B cell (primary cell): ENCODE measurements at regions not wholly inside any gene's neighbourhood (a gene's known extent, or its start where the extent isn't known, plus 50 kb on each side); places are given as distances from the start of the nearest gene placed in this dataset.

Source experiments
- ATAC-seq: fragments of 200-7000 bp; cut with Tn5 transposase; one replicate; pipeline ENCODE4 v1.10.0; 2021; ENCODE audit warnings: low read depth, mild to moderate bottlenecking, moderate number of reproducible peaks, moderate library complexity
- CTCF ChIA-PET: fragments of 350-600 bp; sonication (Branson Sonifier 250); formaldehyde crosslinking; loops from one replicate; lab custom pipeline; 2021; ENCODE audit warnings: antibody characterized with exemption, inconsistent platforms; lab: Charles Lee
- POLR2A ChIA-PET: fragments of 350-600 bp; sonication (Branson Sonifier 250); formaldehyde crosslinking; loops from one replicate; lab custom pipeline; 2021; ENCODE audit warnings: antibody characterized with exemption; lab: Charles Lee
- DNase-seq: peaks from one replicate; pipeline ENCODE4 v3.0.0; 2013
- H2AFZ ChIP-seq: 2 replicates; pipeline ENCODE4 v1.6.1; 2012; ENCODE audit warnings: mild to moderate bottlenecking, low read depth, low read length; ENCODE audit not compliant: insufficient read depth, poor library complexity, severe bottlenecking
- H3K27ac ChIP-seq, 2 donors: 1 replicate in 1 of 2; 2 replicates in 1 of 2; pipeline ENCODE4 v1.5.1; 2012 to 2013; ENCODE audit warnings: low read length in 2 of 2, mild to moderate bottlenecking in 2 of 2, moderate library complexity in 1 of 2
- H3K27me3 ChIP-seq, 4 experiments: fragments of 200-600 bp in 1 of 4; sonication (generic) in 1 of 4; replicated peaks in 1 of 4; 1 replicate in 2 of 4; 2 replicates in 2 of 4; pipeline versions ENCODE4 v1.6.1 to v1.7.0; 2013 to 2016; ENCODE audit warnings: low read length in 3 of 4, mild to moderate bottlenecking in 2 of 4, mixed read lengths in 1 of 4, moderate library complexity in 1 of 4; ENCODE audit not compliant: insufficient read depth in 4 of 4, control insufficient read depth in 3 of 4; ENCODE audit errors: control extremely low read depth in 1 of 4
- H3K36me3 ChIP-seq, 2 experiments: replicated peaks in 1 of 2; 1 replicate in 1 of 2; 2 replicates in 1 of 2; pipeline versions ENCODE4 v1.6.1 to v1.7.1; 2013; ENCODE audit warnings: low read length in 1 of 2; ENCODE audit not compliant: insufficient read depth in 2 of 2, control insufficient read depth in 1 of 2; ENCODE audit errors: control extremely low read depth in 1 of 2, extremely low read depth in 1 of 2
- H3K4me1 ChIP-seq, 2 donors: fragments of 200-600 bp in 1 of 2; sonication (generic) in 1 of 2; 1 replicate in 1 of 2; 2 replicates in 1 of 2; pipeline versions ENCODE4 v1.5.1 to v1.6.1; 2013 to 2017; ENCODE audit warnings: low read length in 2 of 2; ENCODE audit not compliant: control insufficient read depth in 2 of 2, insufficient read depth in 2 of 2
- H3K4me2 ChIP-seq: replicated peaks from 2 replicates; pipeline ENCODE3; 2012; ENCODE audit warnings: mild to moderate bottlenecking, low read depth, low read length; ENCODE audit not compliant: poor library complexity, severe bottlenecking
- H3K4me3 ChIP-seq, 5 experiments: fragments of 200-600 bp in 1 of 5; sonication (generic) in 1 of 5; 1 replicate in 3 of 5; 2 replicates in 2 of 5; pipeline versions ENCODE4 v1.5.1 to v1.7.0; 2011 to 2016; ENCODE audit warnings: low read length in 4 of 5, mild to moderate bottlenecking in 4 of 5, low read depth in 2 of 5, control low read depth in 1 of 5, moderate library complexity in 1 of 5; ENCODE audit not compliant: insufficient read depth in 1 of 5; ENCODE audit errors: control extremely low read depth in 1 of 5, extremely low read depth in 1 of 5
- H3K79me2 ChIP-seq: fragments of 200-600 bp; sonication (generic); one replicate; pipeline ENCODE4 v1.6.0; 2016; ENCODE audit warnings: low read length; ENCODE audit not compliant: control insufficient read depth, insufficient read depth
- H3K9ac ChIP-seq: fragments of 200-600 bp; sonication (generic); 2 replicates; pipeline ENCODE4 v1.6.1; 2017; ENCODE audit warnings: mild to moderate bottlenecking, low read length, moderate library complexity
- H3K9me3 ChIP-seq, 3 donors: one replicate each; pipeline versions ENCODE4 v1.6.1 to v1.7.1; 2013; ENCODE audit warnings: low read length in 2 of 3; ENCODE audit not compliant: control insufficient read depth in 2 of 3, insufficient read depth in 1 of 3; ENCODE audit errors: control extremely low read depth in 1 of 3
- H4K20me1 ChIP-seq: 2 replicates; pipeline ENCODE4 v1.6.0; 2012; ENCODE audit warnings: mild to moderate bottlenecking, low read length; ENCODE audit not compliant: insufficient read depth, control insufficient read depth, poor library complexity, severe bottlenecking
- H3K27ac Mint-ChIP-seq: one replicate; pipeline ENCODE4 v1.8.0; 2021; ENCODE audit warnings: mixed read lengths
- H3K27me3 Mint-ChIP-seq: one replicate; pipeline ENCODE4 v1.8.0; 2021; ENCODE audit warnings: mixed read lengths
- H3K4me1 Mint-ChIP-seq: one replicate; pipeline ENCODE4 v1.8.0; 2021; ENCODE audit warnings: mixed read lengths
- H3K4me3 Mint-ChIP-seq: one replicate; pipeline ENCODE4 v1.8.0; 2021; ENCODE audit warnings: mixed read lengths
- H3K9me3 Mint-ChIP-seq: one replicate; pipeline ENCODE4 v1.8.0; 2022; ENCODE audit warnings: mixed read lengths; ENCODE audit not compliant: insufficient read depth
- EZH2 ChIP-seq: IDR thresholded peaks from 2 replicates; pipeline ENCODE4 v1.6.1; 2012; ENCODE audit warnings: borderline replicate concordance, low read depth, mild to moderate bottlenecking, moderate library complexity, low read length; ENCODE audit not compliant: insufficient read depth, poor library complexity, severe bottlenecking
- whole genome bisulfite sequencing: methylation state at CpG from one replicate; pipeline ENCODE4 v1.1.5; 2013; ENCODE audit warnings: missing lambda C conversion rate; ENCODE audit not compliant: insufficient coverage; 5-methylcytosine and 5-hydroxymethylcytosine counted together
- intact Hi-C: fragments of 100-400 bp; cut with micrococcal nuclease; formaldehyde crosslinking; loops from one replicate; pipeline ENCODE4 v1.10.0; 2022
- TF ChIP-seq, protein P1 (sequence below): fragments of 200-600 bp; IDR thresholded peaks from one replicate; pipeline ENCODE4 v1.8.0; 2022; ENCODE audit warnings: antibody characterized with exemption, mild to moderate bottlenecking

- Mint-ChIP-seq H3K27me3 (peaks cover 11% of the 10 kb centered on the region), H3K27ac (no peak overlapping the region), H3K9me3 (peaks cover 2% of the 10 kb centered on the region), H3K4me3 (no peak overlapping the region), H3K4me1 (no peaks in the 10 kb centered on the region)
- H3K36me3 ChIP-seq = no peaks in the 10 kb centered on the region
- H3K27me3 ChIP-seq = peaks cover 0 to 4% (median 0%) of the 10 kb centered on the region in 4 experiments
- ATAC-seq = no peak
- H3K9ac ChIP-seq = no peak overlapping the region
- intact Hi-C loops = no loop called here
- H4K20me1 ChIP-seq = no peaks in the 10 kb centered on the region
- H3K4me3 ChIP-seq = no peak overlapping the region
- no peaks in the 10 kb centered on the region for H3K9me3 ChIP-seq
- TF ChIP-seq, protein P1, sequence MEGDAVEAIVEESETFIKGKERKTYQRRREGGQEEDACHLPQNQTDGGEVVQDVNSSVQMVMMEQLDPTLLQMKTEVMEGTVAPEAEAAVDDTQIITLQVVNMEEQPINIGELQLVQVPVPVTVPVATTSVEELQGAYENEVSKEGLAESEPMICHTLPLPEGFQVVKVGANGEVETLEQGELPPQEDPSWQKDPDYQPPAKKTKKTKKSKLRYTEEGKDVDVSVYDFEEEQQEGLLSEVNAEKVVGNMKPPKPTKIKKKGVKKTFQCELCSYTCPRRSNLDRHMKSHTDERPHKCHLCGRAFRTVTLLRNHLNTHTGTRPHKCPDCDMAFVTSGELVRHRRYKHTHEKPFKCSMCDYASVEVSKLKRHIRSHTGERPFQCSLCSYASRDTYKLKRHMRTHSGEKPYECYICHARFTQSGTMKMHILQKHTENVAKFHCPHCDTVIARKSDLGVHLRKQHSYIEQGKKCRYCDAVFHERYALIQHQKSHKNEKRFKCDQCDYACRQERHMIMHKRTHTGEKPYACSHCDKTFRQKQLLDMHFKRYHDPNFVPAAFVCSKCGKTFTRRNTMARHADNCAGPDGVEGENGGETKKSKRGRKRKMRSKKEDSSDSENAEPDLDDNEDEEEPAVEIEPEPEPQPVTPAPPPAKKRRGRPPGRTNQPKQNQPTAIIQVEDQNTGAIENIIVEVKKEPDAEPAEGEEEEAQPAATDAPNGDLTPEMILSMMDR = no peak
- no peak for TF ChIP-seq EZH2
- DNase-seq = no peak
- H3K27ac ChIP-seq = no peak overlapping the region
- POLR2A ChIA-PET = no interaction called here
- no peak overlapping the region for H3K4me2 ChIP-seq
- no peaks in the 10 kb centered on the region for H3K79me2 ChIP-seq
- no peaks in the 10 kb centered on the region for H3K4me1 ChIP-seq
- H2AFZ ChIP-seq = no peak overlapping the region
- CTCF ChIA-PET = no interaction called here
Measured at GRCh38 chr7:45368129-45368807, 205.9 kb upstream of the ADCY1 start.

GRCh38 chr7:45384499-45384898, 189.7 kb upstream of the ADCY1 start:
- H3K9ac ChIP-seq = no peak overlapping the region
- H2AFZ ChIP-seq = no peak overlapping the region
- no peak overlapping the region for H3K27ac Mint-ChIP-seq
- H3K4me1 Mint-ChIP-seq = no peaks in the 10 kb centered on the region
- POLR2A ChIA-PET = no interaction called here
- no peak overlapping the region for H3K4me3 ChIP-seq
- WGBS = 90% methylated on average over 2 of the region's 4 CpGs
- H3K79me2 ChIP-seq = no peaks in the 10 kb centered on the region
- H3K9me3 ChIP-seq = peaks cover 0 to 4% (median 0%) of the 10 kb centered on the region in 3 donors
- no peaks in the 10 kb centered on the region for H3K36me3 ChIP-seq
- no peak overlapping the region for H3K4me3 Mint-ChIP-seq
- intact Hi-C loops = no loop called here
- no peaks in the 10 kb centered on the region for H3K27me3 ChIP-seq
- no peaks in the 10 kb centered on the region for H4K20me1 ChIP-seq
- no peak for ATAC-seq
- TF ChIP-seq, protein P1 = no peak
- TF ChIP-seq EZH2 = no peak
- H3K9me3 Mint-ChIP-seq = no peaks in the 10 kb centered on the region
- H3K27ac ChIP-seq = no peak overlapping the region
- DNase-seq = no peak
- H3K4me1 ChIP-seq = no peaks in the 10 kb centered on the region
- CTCF ChIA-PET = no interaction called here
- H3K4me2 ChIP-seq = no peak overlapping the region
- H3K27me3 Mint-ChIP-seq = peaks cover 3% of the 10 kb centered on the region
